GM18951 (cell line): ENCODE measurements at regions not wholly inside any gene's neighbourhood (a gene's known extent, or its start where the extent isn't known, plus 50 kb on each side); places are given as distances from the start of the nearest gene placed in this dataset.
"Not testable (repeated sequence)": the region's sequence is repeated elsewhere in the genome, so short reads cannot be mapped to it uniquely, and the experiment has no call there.

Experiments used
- POLR2A ChIP-seq: IDR thresholded peaks from 4 replicates; pipeline ENCODE4 v1.6.1; 2011; ENCODE audit warnings: mild to moderate bottlenecking; ENCODE audit not compliant: insufficient read length, insufficient read depth; ENCODE audit errors: extremely low read depth
- in situ Hi-C: fragments of 300-500 bp; cut with MboI; formaldehyde crosslinking; loops from one replicate; pipeline ENCODE4 v1.12.0; 2022; ENCODE audit warnings: low sequenced_read_pairs, mixed read lengths, inconsistent platforms; ENCODE audit not compliant: unreplicated experiment

DNA sequence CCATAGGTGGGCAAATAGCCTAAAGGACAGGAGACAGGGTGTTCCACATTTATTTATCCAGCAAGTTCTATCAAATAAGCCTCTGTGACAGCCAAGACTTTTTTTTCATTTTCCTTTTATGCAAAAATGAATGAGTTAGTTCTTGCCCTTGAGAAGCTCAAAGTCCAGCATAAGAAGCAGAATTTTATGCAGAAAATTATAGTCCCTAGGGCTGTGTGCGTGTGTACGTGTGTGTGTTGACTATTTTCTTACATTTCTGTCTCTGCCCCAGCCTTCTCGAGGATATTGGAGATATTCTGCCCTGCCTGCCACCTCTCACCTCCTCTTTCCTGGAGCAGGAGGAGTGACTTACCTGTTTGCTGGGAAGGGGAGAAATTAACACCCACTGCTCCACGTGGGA is 221.9 kb downstream of the SREK1 start:
- in situ Hi-C loops = no loop called here
- no peak for TF ChIP-seq POLR2A

DNA sequence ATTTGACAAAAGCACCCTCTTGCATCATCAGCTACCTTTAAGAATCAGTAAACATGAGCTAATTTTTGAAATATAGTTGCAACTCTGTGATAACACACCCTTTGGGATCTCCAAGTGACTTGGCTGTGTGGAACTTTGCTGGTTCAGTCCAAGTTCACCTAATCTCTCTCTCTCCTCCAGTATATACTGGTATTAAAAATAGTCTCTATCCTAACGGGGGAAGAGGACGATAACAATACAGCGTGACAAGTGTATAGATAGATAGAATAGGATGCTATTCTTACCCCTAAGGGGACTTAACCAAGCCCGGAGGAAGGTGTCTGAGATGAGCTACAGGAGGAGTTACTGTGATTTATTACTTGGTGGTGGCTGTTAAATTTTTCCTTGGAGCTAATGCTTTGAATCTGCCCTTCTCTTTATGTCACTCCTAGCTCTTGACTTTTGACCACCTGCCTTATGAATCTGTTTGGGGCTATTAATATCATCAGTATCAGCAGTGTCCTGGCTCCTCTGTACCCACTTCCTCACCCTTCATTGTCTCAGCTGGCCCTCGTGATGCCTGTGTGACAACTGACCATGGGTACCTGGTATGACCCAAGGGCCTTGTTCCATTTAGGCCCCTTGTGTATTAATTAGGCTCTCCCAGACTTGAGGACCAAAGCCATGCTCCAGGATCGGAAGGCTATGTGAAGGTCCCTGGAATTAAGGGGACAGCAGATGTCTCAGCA is 223.9 kb downstream of the SREK1 start:
- in situ Hi-C loops = no loop called here
- TF ChIP-seq POLR2A = no peak

DNA sequence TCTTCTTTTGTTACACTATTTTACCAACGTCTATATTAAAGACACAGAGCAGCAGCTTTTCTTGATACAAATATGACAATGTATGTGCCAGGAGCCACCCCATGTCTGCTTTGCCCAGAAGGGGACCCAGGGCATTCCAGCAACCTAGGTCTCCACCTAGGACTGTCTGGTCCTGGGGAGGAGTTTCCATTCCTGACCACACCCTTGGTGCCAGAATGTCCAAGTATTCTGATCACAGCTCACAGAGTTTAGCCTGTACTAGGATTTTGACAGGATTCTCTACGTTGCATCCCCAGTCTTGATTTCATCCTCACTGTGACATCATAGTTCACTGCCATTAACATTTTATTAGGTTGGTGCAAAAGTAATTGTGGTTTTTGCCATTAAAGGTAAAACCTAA is 224.7 kb downstream of the SREK1 start:
- TF ChIP-seq POLR2A = no peak
- in situ Hi-C loops = no loop called here

DNA sequence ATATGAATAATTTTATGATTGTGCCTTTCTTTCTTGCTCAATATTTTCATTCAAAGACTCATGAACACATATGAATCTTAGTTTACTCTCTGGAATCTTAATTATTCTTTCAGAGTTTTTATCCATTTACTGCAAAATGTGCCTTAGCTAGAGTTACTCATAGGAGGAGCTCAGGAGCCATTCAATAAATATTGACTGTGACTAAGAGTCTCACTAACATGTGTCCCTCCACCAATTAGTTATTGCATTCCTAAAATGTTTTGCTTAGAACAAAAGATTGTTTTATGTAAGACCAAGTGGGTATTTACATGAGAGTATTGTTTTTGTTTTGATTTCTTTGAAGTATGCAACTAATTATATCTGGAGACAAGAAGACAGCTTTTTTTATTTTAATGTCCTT is 218.4 kb upstream of the MAST4 start:
- in situ Hi-C loops = no loop called here
- TF ChIP-seq POLR2A = no peak

DNA sequence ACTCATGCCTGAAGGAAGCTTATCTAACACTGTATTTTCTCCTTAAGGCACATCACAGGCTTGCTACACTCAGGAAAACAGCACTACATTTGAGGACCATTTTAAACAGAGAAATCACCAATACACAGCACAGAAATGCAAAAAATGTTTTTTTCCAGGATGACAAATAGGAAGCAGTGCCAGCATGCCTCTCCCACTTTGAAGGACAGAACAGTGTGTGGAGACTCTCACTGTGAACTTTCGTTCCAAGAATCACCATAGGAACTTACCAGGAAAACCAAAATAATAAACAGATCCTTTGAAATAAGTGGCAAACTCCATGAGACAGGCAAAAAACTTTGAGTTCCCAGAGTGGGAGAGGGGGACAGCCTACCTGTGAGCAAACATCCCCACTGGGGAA is 217.8 kb upstream of the MAST4 start:
- in situ Hi-C loops = no loop called here
- TF ChIP-seq POLR2A = no peak

DNA sequence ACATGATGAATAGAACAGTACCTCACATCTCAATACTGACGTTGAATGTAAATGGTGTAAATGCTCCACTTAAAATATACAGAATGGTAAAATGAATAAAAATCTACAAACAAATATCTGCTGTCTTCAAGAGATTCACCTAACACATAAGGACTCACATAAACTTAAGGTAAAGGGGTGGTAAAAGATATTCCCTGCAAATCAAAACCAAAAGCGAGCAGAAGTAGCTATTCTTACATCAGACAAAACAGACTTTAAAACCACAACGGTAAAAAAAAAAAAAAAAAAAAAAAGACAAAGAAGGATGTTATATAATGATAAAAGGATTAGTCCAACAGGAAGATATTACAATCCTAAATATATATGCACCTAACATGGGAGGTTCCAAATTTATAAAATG is 214.0 kb upstream of the MAST4 start:
- TF ChIP-seq POLR2A = no peak
- in situ Hi-C loops = no loop called here

DNA sequence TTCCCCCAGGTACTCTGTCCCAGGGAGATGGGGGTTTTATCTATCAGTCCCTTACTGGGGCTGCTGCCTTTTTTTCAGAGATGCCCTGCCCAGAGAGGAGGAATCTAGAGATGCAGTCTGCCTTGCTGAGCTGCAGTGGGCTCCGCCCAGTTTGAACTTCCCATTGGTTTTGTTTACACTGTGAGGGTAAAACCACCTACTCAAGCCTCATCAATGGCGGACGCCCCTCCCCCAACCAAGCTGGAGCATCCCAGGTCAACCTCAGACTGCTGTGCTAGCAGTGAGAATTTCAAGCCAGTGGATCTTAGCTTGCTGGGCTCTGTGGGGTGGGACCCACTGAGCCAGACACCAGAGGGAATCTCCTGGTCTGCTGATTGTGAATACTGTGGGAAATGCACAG is 191.0 kb upstream of the MAST4 start:
- in situ Hi-C loops = not testable (repeated sequence)

DNA sequence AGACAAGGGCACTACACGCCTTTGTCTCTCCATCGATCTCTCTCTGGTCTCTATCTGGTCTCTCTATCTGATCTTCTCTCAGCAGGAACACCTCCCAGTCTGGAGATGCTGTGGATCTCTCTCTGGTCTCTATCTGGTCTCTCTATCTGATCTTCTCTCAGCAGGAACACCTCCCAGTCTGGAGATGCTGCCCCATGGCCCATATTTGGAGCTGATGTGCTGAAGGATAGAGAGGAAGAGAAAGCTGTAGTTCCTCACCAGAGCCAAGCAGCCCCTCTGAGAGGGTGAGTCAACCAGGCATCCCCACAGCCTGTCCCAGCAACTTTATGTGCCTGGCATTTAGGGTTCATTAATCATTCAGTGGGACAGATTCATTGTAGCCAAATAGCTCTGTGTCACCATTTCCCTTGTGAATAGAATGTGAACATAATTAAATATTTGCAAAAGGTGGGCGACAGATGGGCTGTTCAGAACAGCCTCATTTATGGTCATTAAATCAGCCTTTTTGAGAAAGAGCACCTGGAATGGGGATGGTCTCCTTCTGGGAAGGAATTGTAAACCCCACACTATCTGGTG is 189.3 kb upstream of the MAST4 start:
- in situ Hi-C loops = no loop called here
- TF ChIP-seq POLR2A = no peak

DNA sequence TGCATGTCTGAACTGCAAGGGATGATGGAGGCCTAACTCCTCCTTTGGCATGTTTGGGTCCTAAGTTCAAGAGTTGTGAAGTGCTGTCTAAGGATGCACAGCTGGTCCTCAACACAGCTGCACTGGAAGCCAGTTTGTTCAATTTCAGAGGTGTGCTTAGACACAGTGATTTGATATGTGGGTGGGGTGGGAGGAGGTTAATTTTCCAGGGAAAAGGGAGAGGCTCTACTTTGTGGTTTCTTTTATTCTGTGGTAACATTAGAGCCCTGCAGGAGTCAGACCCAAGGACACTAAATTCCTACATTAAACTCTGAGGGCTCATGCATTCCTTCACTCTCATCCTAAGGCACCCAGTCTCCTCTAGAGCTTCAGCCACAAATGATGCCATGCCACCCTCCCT is 188.4 kb upstream of the MAST4 start:
- no peak for TF ChIP-seq POLR2A
- in situ Hi-C loops = no loop called here

DNA sequence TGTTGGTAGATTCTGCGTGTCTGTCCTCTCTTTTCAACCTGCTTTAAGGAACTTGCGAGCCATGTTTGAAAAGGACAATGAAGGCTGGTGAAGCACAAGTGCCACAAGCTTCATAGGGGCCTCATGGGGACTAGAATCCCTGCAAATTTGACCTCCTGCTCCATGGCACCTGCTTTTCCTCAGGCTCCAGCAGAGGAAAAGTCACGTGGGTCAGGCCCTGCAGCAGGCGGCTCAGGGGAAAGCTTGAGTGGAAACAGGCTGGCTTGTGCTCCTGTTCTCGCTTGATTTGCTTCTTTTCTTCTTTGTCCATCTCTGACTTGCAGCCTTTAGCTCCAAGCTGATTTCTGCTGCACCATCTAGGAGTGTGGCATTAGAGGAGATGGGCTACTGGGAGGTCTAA is 187.6 kb upstream of the MAST4 start:
- TF ChIP-seq POLR2A = no peak
- in situ Hi-C loops = no loop called here

DNA sequence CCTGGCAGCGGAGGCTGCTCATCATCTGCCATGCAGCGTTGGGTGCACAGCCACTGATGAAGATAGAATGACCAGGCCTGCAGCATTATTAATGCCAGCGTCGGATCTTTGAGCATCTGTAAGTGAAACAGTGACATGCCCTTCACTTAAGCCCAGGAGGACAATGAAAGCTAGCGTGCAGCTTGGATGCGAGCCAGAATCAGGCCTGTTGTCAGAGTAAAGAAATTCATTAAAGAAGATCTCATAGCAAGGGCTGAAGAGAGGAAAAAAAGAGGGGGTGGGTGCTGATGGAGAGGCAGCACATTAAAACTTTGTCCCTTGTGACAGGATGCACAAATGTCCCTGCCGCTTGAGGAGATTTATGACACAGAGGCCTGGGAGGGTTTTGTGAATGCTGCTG is 186.1 kb upstream of the MAST4 start:
- in situ Hi-C loops = no loop called here

DNA sequence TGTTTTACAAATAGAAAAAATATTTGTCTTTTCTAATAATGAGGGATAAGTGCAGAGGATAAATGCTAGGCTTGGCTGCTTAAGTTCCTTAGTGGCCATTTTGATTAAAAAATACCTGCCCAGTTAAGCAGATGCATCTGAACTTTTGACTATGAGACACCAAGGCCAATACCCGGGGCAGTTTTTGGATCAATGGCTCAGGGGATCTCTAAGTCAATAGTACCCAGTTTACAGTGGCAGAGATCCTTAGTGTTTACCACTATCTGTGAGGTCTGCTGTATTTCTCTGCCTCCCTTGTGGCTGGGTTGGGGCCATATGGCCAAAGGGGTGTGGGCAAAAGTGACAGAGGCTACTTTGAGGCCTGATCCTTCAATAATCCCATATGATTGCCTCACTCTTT is 184.5 kb upstream of the MAST4 start:
- in situ Hi-C loops = no loop called here
- no peak for TF ChIP-seq POLR2A

More for the DNA sequence above, 186.1 kb upstream of the MAST4 start:
- no peak for TF ChIP-seq POLR2A

DNA sequence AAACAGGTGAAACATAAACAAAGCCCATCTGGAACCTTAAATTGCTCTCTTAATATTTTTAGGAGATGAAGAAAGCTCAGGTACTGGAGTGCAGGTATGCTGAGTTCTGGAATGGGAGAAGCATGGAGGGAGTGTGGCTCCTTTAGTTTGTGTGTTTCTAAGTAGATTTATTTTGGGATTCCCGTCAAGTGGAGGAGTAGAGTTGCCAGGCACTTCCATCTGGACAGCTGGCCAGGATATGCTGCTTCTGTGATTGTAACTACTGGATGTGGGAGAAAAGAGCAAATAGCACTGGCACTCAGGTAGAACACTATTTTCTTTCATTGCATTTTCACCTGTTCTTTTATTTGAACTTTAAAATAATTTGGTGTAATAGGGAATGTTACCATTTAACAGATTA is 182.3 kb upstream of the MAST4 start:
- in situ Hi-C loops = no loop called here
- TF ChIP-seq POLR2A = no peak

DNA sequence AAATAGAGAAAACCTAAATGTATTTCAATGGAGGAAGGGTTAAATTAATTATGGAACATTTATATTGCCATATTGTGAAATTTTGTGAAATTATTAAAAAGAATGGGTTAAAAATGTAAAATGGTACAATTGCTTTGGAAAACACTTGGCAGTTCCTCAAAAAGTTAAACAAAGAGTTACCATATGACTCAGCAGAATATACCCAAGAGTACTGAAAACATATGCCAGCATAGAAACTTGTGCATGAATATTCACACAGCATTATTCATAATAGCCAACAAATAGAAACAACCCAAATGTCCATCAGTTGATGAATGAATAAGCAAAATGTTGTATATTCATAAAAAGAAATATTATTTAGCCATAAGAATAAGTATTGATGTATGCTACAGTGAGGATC is 181.0 kb upstream of the MAST4 start:
- no peak for TF ChIP-seq POLR2A
- in situ Hi-C loops = no loop called here

DNA sequence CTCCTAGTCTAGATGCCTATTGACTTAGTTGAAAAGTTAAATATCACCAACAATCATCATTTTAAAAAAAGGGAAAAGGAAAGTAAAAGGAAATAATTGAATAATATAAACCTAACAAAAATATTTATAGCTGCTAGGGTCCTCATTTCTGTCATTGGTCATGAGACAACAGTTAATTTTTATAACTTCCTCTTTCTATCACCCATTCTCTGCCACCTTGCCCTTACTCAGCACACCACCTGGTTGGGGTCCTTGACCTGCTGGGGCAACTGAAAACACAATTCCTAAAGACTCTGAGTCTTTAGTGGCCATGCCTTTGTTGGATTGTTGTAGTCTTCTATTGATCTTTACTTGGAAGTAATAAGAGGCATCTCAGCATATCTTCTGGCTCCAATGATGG is 179.5 kb upstream of the MAST4 start:
- no peak for TF ChIP-seq POLR2A
- in situ Hi-C loops = no loop called here
